Right lobe of liver (tissue), 6 donors: ENCODE measurements at regions not wholly inside any gene's neighbourhood (a gene's known extent, or its start where the extent isn't known, plus 50 kb on each side); places are given as distances from the start of the nearest gene placed in this dataset.

Experiments
- ATAC-seq, 4 donors: fragments of 200-7000 bp; cut with Tn5 transposase; one replicate each; pipeline ENCODE4 v1.9.1; 2020; ENCODE audit warnings: mild to moderate bottlenecking in 4 of 4, moderate library complexity in 4 of 4
- DNase-seq, 3 donors: peaks; one replicate each; pipeline ENCODE4 v3.0.0-alpha.2; 2020
- H3K27ac ChIP-seq, 3 donors: fragments of 200-600 bp; one replicate each; pipeline ENCODE4 v1.8.0; 2022
- H3K27me3 ChIP-seq, 2 donors: fragments of 200-600 bp; one replicate each; pipeline ENCODE4 v1.8.0; 2022
- H3K36me3 ChIP-seq, 4 donors: fragments of 200-600 bp; sonication (generic) in 1 of 4; one replicate each; pipeline versions ENCODE4 v1.5.1 to v1.8.0; 2017 to 2022; ENCODE audit warnings: control low read depth in 1 of 4
- H3K4me1 ChIP-seq, 4 donors: fragments of 200-600 bp; sonication (generic) in 1 of 4; one replicate each; pipeline versions ENCODE4 v1.5.1 to v1.8.0; 2017 to 2022; ENCODE audit warnings: control low read depth in 1 of 4
- H3K4me3 ChIP-seq, 3 donors: fragments of 200-600 bp; one replicate each; pipeline ENCODE4 v1.8.0; 2022
- H3K9me3 ChIP-seq, 4 donors: fragments of 200-600 bp; sonication (generic) in 1 of 4; one replicate each; pipeline versions ENCODE4 v1.5.1 to v1.8.0; 2017 to 2022; ENCODE audit warnings: control low read depth in 1 of 4
- CTCF ChIP-seq, 4 donors: fragments of 200-600 bp in 3 of 4; fragments of 450-650 bp in 1 of 4; IDR thresholded peaks; one replicate each; pipeline versions ENCODE4 v1.5.1 to v1.8.0; 2016 to 2022; ENCODE audit warnings: antibody characterized with exemption in 4 of 4, mild to moderate bottlenecking in 2 of 4
- POLR2A ChIP-seq: fragments of 450-650 bp; IDR thresholded peaks from one replicate; pipeline ENCODE4 v1.6.1; 2017; ENCODE audit warnings: antibody characterized with exemption, mild to moderate bottlenecking
- WGBS: methylation state at CpG from one replicate; pipeline ENCODE4 v1.1.6; 2018; ENCODE audit warnings: low coverage, low lambda C conversion rate; ENCODE audit not compliant: insufficient coverage; ENCODE audit errors: missing lambda C conversion rate; 5-methylcytosine and 5-hydroxymethylcytosine counted together
- intact Hi-C, 2 donors: fragments of 100-400 bp; cut with DNase I; formaldehyde crosslinking; loops; one replicate each; pipeline versions ENCODE4 v1.11.2 to v1.14.1; 2022
- donor health status: DM: no; HTN: yes; CAD: no.
- donor health status: DM: no; HTN: no; CAD: no.
- donor health status: DM: no; HTN: no; CAD: no.
- donor health status: DM: no; HTN: yes; CAD: no.
- donor health status: DM: no; HTN: yes; CAD: no.

- intact Hi-C loops = no loop called here
- Histone ChIP-seq H3K4me1 (no peaks in the 10 kb centered on the region), H3K27ac (no peak overlapping the region), H3K27me3 (no peaks in the 10 kb centered on the region), H3K4me3 (no peak overlapping the region), H3K9me3 (no peaks in the 10 kb centered on the region), H3K36me3 (no peaks in the 10 kb centered on the region)
- no peak for DNase-seq
- ATAC-seq = no peak
- WGBS = 63% methylated on average over 9 of the region's 11 CpGs
- no peak for TF ChIP-seq POLR2A
- TF ChIP-seq CTCF (IDR thresholded peaks at IDR 0.05) = no peak
These were observed 60.8 kb upstream of the CELF2 start for GRCh38 chr10:10956681-10957542.

- no peak overlapping the region for H3K27ac ChIP-seq
- no peaks in the 10 kb centered on the region for H3K4me1 ChIP-seq
- intact Hi-C loops = no loop called here
- DNase-seq (no peak), ATAC-seq (no peak)
- whole genome bisulfite sequencing = 48% methylated on average over 3 of the region's 3 CpGs
- no peaks in the 10 kb centered on the region for H3K27me3 ChIP-seq
- no peak overlapping the region for H3K4me3 ChIP-seq
- TF ChIP-seq POLR2A = no peak
- no peak for TF ChIP-seq CTCF (IDR thresholded peaks at IDR 0.05)
- no peaks in the 10 kb centered on the region for H3K36me3 ChIP-seq
- no peaks in the 10 kb centered on the region for H3K9me3 ChIP-seq
These were observed 59.6 kb upstream of the CELF2 start for GRCh38 chr10:10958041-10958440.

GRCh38 chr10:10959666-10960065 is 58.0 kb upstream of the CELF2 start:
- H3K27ac ChIP-seq = no peak overlapping the region
- no peak for DNase-seq
- no peaks in the 10 kb centered on the region for H3K9me3 ChIP-seq
- ATAC-seq = no peak
- TF ChIP-seq POLR2A (no peak), CTCF (IDR thresholded peaks at IDR 0.05) (no peak)
- H3K27me3 ChIP-seq = no peaks in the 10 kb centered on the region
- no peaks in the 10 kb centered on the region for H3K36me3 ChIP-seq
- no peaks in the 10 kb centered on the region for H3K4me1 ChIP-seq
- WGBS = 23% methylated on average over 3 of the region's 3 CpGs
- intact Hi-C loops = no loop called here
- H3K4me3 ChIP-seq = no peak overlapping the region

- WGBS = 57% methylated on average over 6 of the region's 6 CpGs
- intact Hi-C loops = no loop called here
- ATAC-seq = no peak
- Histone ChIP-seq H3K4me1 (no peaks in the 10 kb centered on the region), H3K27me3 (no peaks in the 10 kb centered on the region), H3K27ac (no peak overlapping the region), H3K36me3 (no peaks in the 10 kb centered on the region), H3K9me3 (no peaks in the 10 kb centered on the region), H3K4me3 (no peak overlapping the region)
- no peak for DNase-seq
- TF ChIP-seq CTCF (IDR thresholded peaks at IDR 0.05) = no peak
- TF ChIP-seq POLR2A = no peak
These were observed 57.1 kb upstream of the CELF2 start for GRCh38 chr10:10960534-10960933.
